ENCODE measurements at regions not wholly inside any gene's neighbourhood (a gene's known extent, or its start where the extent isn't known, plus 50 kb on each side); places are given as distances from the start of the nearest gene placed in this dataset.

- TF ChIP-seq POLR2AphosphoS5 (IDR thresholded peaks at IDR 0.05) (no peak), CTCF (IDR thresholded peaks at IDR 0.05) (no peak), POLR2A (IDR thresholded peaks at IDR 0.05) (no peak), EP300 (IDR thresholded peaks at IDR 0.05) (no peak)
These were observed 1324.5 kb downstream of the BRD1 start for GRCh38 chr22:48503035-48503625.
